ENCODE measurements at regions not wholly inside any gene's neighbourhood (a gene's known extent, or its start where the extent isn't known, plus 50 kb on each side); places are given as distances from the start of the nearest gene placed in this dataset.

DNA sequence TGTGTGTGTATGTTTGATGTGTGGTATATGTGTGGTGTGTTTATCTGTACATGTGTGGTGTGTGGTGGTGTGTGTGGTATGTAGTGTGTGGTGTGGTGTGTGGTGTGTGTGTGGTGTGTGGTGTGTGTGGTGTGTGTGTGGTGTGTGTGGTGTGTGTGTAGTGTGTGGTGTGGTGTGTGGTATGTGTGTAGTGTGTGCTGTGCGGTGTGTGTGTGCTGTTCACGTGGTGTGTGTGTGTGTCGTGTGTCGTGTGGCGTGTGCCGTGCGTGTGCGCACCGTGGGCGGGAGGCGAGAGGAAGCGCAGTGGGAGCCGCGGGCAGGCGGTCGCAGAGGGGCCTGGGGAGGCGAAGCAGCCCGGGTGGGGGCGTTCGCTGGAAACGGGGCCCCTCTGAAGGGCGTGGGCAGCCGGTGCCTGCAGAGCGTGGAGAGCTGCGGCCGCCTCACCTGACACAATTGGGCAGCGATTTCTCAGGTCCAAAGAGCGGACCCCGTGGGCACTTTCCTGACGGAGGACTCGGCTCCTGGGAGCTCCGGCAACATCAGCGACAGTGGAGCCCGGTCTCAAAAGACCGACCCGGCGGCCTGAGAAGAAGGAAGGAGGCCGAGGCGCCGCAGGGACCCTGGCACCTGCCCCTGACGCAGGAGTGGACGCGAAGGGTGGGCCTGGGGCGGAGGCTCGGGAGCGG lies 741.1 kb upstream of the SALL3 start:
- H3K4me1 ChIP-seq = no peaks in the 10 kb centered on the region
- in situ Hi-C loops (cut with MboI; ENCODE audit: low pct_ligation_motif_present in 1 of 4, low pct_unique_long_range_greater_than_20kb in 1 of 4, low sequenced_read_pairs in 3 of 4) = no loop called here
- H3K9me3 ChIP-seq = no peaks in the 10 kb centered on the region
- H3K27ac ChIP-seq = no peak overlapping the region
- 95% methylated on average over 46 of the region's 46 CpGs; no CpG with 5 or more reads in 1 of the 2 donors for WGBS, 2 donors (ENCODE audit: low coverage in 1 of 2)
- no peaks in the 10 kb centered on the region for H3K36me3 ChIP-seq
- no peak for DNase-seq
- TF ChIP-seq POLR2A (IDR thresholded peaks at IDR 0.05) (no peak), EP300 (IDR thresholded peaks at IDR 0.05; ENCODE audit: low read depth) (no peak), POLR2AphosphoS5 (IDR thresholded peaks at IDR 0.05) (no peak)
- TF ChIP-seq, protein P1, sequence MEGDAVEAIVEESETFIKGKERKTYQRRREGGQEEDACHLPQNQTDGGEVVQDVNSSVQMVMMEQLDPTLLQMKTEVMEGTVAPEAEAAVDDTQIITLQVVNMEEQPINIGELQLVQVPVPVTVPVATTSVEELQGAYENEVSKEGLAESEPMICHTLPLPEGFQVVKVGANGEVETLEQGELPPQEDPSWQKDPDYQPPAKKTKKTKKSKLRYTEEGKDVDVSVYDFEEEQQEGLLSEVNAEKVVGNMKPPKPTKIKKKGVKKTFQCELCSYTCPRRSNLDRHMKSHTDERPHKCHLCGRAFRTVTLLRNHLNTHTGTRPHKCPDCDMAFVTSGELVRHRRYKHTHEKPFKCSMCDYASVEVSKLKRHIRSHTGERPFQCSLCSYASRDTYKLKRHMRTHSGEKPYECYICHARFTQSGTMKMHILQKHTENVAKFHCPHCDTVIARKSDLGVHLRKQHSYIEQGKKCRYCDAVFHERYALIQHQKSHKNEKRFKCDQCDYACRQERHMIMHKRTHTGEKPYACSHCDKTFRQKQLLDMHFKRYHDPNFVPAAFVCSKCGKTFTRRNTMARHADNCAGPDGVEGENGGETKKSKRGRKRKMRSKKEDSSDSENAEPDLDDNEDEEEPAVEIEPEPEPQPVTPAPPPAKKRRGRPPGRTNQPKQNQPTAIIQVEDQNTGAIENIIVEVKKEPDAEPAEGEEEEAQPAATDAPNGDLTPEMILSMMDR (IDR thresholded peaks at IDR 0.05) = no peak
- no peak overlapping the region for H3K4me3 ChIP-seq
- no peaks in the 10 kb centered on the region for H3K27me3 ChIP-seq
- intact Hi-C loops (cut with DNase I; ENCODE audit: low total_unique reads) = no loop called here

DNA sequence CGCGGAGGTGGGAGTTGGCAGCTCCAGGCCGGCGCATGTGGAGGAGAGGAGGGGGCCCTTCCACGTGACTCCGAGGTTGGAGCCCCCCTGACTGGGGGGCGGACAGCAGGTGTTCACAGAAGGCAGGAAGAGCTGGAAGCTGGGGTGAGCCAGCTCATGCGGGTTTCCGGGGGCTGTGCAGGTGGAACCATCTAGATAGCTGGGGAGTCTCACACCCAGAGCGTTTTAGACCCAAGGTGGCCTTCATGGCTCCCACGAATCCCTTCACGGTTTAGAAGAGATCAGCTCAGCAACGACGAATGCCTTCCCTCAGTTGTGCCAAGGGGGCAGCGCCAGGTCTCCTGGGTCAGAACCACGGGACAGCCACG lies 740.5 kb upstream of the SALL3 start:
- in situ Hi-C loops (cut with MboI; ENCODE audit: low pct_ligation_motif_present in 1 of 4, low pct_unique_long_range_greater_than_20kb in 1 of 4, low sequenced_read_pairs in 3 of 4) = no loop called here
- H3K36me3 ChIP-seq = no peaks in the 10 kb centered on the region
- no peak overlapping the region for H3K4me3 ChIP-seq
- H3K27ac ChIP-seq = no peak overlapping the region
- DNase-seq = no peak
- H3K27me3 ChIP-seq = no peaks in the 10 kb centered on the region
- intact Hi-C loops (cut with DNase I; ENCODE audit: low total_unique reads) = no loop called here
- TF ChIP-seq POLR2AphosphoS5 (IDR thresholded peaks at IDR 0.05) (no peak), EP300 (IDR thresholded peaks at IDR 0.05; ENCODE audit: low read depth) (no peak), POLR2A (IDR thresholded peaks at IDR 0.05) (no peak)
- TF ChIP-seq, protein P1 (IDR thresholded peaks at IDR 0.05) = no peak
- 96% methylated on average over 17 of the region's 17 CpGs; no CpG with 5 or more reads in 1 of the 2 donors for WGBS, 2 donors (ENCODE audit: low coverage in 1 of 2)
- no peaks in the 10 kb centered on the region for H3K4me1 ChIP-seq
- H3K9me3 ChIP-seq = no peaks in the 10 kb centered on the region

DNA sequence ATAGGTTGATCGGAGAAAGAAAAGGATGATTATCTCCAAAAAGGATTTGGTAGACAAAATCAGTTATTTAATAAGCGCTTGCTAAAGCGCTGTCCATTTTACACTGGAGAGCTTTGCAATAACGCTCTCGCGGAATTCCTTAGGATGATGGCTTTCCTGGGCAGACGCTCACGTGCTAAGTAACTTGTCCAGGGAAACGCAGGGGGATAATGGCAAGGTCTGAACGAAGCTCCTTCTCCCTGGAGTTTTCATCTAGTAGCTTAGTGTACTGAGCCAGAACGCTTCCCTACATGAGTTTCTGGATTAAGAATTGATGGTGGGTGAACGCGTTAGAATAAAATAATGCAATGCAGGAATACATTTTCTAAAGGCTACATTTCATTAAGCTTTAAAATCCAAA lies 739.5 kb upstream of the SALL3 start:
- no peak for DNase-seq
- intact Hi-C loops (cut with DNase I; ENCODE audit: low total_unique reads) = no loop called here
- WGBS, 2 donors (ENCODE audit: low coverage in 1 of 2) = 84 to 91% methylated on average over 11 to 13 of the region's 13 CpGs
- TF ChIP-seq EP300 (IDR thresholded peaks at IDR 0.05; ENCODE audit: low read depth) (no peak), POLR2A (IDR thresholded peaks at IDR 0.05) (no peak), POLR2AphosphoS5 (IDR thresholded peaks at IDR 0.05) (no peak)
- TF ChIP-seq, protein P1 (IDR thresholded peaks at IDR 0.05) = no peak
- Histone ChIP-seq H3K4me1 (no peaks in the 10 kb centered on the region), H3K4me3 (no peak overlapping the region), H3K27me3 (no peaks in the 10 kb centered on the region), H3K36me3 (no peaks in the 10 kb centered on the region), H3K27ac (no peak overlapping the region), H3K9me3 (no peaks in the 10 kb centered on the region)
- in situ Hi-C loops (cut with MboI; ENCODE audit: low pct_ligation_motif_present in 1 of 4, low pct_unique_long_range_greater_than_20kb in 1 of 4, low sequenced_read_pairs in 3 of 4) = no loop called here

DNA sequence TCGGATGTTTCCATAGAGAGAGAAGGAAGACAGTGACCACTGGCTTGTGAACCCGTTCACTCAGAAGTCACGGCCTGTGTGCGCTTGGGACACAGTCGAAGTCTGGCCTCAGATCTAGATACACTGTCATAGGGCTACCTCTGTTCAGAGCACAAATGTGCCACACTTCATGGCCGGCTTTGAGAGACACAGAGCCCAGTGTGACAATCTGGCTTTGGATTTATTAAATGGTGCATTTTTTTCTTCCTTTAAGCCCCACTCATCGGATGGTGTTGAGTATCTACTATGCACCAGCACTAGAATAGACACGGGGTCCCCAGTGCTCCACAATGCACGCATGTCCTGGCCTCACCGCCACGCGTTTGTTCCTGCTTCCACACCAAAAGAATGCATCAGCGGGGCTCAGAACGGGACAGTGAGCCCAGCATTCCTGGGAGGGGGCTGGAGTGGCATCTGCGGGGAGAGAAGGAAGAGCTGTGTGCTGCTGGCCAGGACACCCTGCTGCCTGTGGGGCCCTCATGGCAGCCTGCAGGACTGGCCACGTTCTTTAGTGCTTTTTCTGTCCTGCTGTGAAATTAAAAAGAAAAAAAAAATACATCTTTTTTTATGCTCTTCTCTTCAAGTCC lies 738.9 kb upstream of the SALL3 start:
- no peaks in the 10 kb centered on the region for H3K9me3 ChIP-seq
- no peaks in the 10 kb centered on the region for H3K27me3 ChIP-seq
- TF ChIP-seq POLR2A (IDR thresholded peaks at IDR 0.05) (no peak), POLR2AphosphoS5 (IDR thresholded peaks at IDR 0.05) (no peak), EP300 (IDR thresholded peaks at IDR 0.05; ENCODE audit: low read depth) (no peak)
- TF ChIP-seq, protein P1 (IDR thresholded peaks at IDR 0.05) = no peak
- 77 to 80% methylated on average over 9 to 16 of the region's 16 CpGs for WGBS, 2 donors (ENCODE audit: low coverage in 1 of 2)
- no peak overlapping the region for H3K27ac ChIP-seq
- H3K4me3 ChIP-seq = no peak overlapping the region
- no peaks in the 10 kb centered on the region for H3K4me1 ChIP-seq
- in situ Hi-C loops (cut with MboI; ENCODE audit: low pct_ligation_motif_present in 1 of 4, low pct_unique_long_range_greater_than_20kb in 1 of 4, low sequenced_read_pairs in 3 of 4) (no loop called here), intact Hi-C loops (cut with DNase I; ENCODE audit: low total_unique reads) (no loop called here)
- no peak for DNase-seq
- no peaks in the 10 kb centered on the region for H3K36me3 ChIP-seq
